Pancreas (tissue), 10 donors: ENCODE measurements at regions not wholly inside any gene's neighbourhood (a gene's known extent, or its start where the extent isn't known, plus 50 kb on each side); places are given as distances from the start of the nearest gene placed in this dataset.

ENCODE experiments used
- ATAC-seq, 4 donors: fragments of 200-7000 bp; cut with Tn5 transposase; one replicate each; pipeline versions ENCODE4 v1.8.0 to v1.9.1; 2020; ENCODE audit warnings: mild to moderate bottlenecking in 4 of 4, moderate library complexity in 4 of 4
- DNase-seq, 6 donors: peaks; one replicate each; pipeline ENCODE4 v3.0.0-alpha.2; 2020
- FAIRE-seq: peaks from 2 replicates; lab custom pipeline; 2012; peaks lifted over from hg19 to GRCh38; lab: Jason Lieb, UNC
- H3K27ac ChIP-seq, 4 donors: fragments of 200-600 bp; sonication (generic); 1 replicate in 3 of 4; 2 replicates in 1 of 4; pipeline versions ENCODE4 v1.5.0 to v1.8.0; 2020
- H3K27me3 ChIP-seq, 4 donors: fragments of 200-600 bp; one replicate each; pipeline ENCODE4 v1.8.0; 2021
- H3K36me3 ChIP-seq, 3 donors: fragments of 200-600 bp; sonication (generic) in 1 of 3; one replicate each; pipeline versions ENCODE4 v1.5.0 to v1.8.0; 2020 to 2021
- H3K4me1 ChIP-seq, 3 donors: fragments of 200-600 bp; one replicate each; pipeline ENCODE4 v1.8.0; 2021
- H3K4me3 ChIP-seq, 4 donors: fragments of 200-600 bp; sonication (generic) in 2 of 4; one replicate each; pipeline versions ENCODE4 v1.5.0 to v1.8.0; 2020 to 2021
- H3K9me3 ChIP-seq, 4 donors: fragments of 200-600 bp; one replicate each; pipeline ENCODE4 v1.8.0; 2021
- CTCF ChIP-seq, 4 donors: fragments of 200-600 bp; sonication (generic) in 3 of 4; IDR thresholded peaks; one replicate each; pipeline versions ENCODE4 v1.5.0 to v1.8.0; 2021; ENCODE audit warnings: antibody characterized with exemption in 4 of 4
- WGBS, 2 donors: extraction: QIAGEN DNeasy Blood & Tissue Kit; methylation state at CpG; one replicate each; pipeline ENCODE4 v1.1.7; 2013; 5-methylcytosine and 5-hydroxymethylcytosine counted together
- intact Hi-C, 3 donors: fragments of 100-400 bp; cut with DNase I; formaldehyde crosslinking; loops; one replicate each; pipeline versions ENCODE4 v1.11.1 to v1.14.2; 2022
- donor health status: healthy with polysubstance abuse.
- donor health status: DM: no; HTN: no; CAD: no; lungs with moderate emphysema.
- donor health status: DM: no; HTN: no; CAD: no.
- donor health status: control.
- donor health status: control.
- donor health status: Bipolar disorder and iron deficiency.
- donor health status: DM: yes; HTN: yes; CAD: no.
- donor health status: DM: no; HTN: no; CAD: no.
- donor health status: DM: no; HTN: no; CAD: no.
- donor health status: DM: yes; HTN: yes; CAD: no.

GRCh38 chr3:81393251-81393650 is 368.2 kb downstream of the GBE1 start:
- FAIRE-seq (no peak), ATAC-seq (no peak), DNase-seq (no peak)
- Histone ChIP-seq H3K27me3 (no peaks in the 10 kb centered on the region), H3K4me3 (no peak overlapping the region), H3K36me3 (no peaks in the 10 kb centered on the region), H3K4me1 (no peaks in the 10 kb centered on the region), H3K27ac (no peak overlapping the region), H3K9me3 (no peaks in the 10 kb centered on the region)
- TF ChIP-seq CTCF (IDR thresholded peaks at IDR 0.05): no peak
- intact Hi-C loops: no loop called here
- 39% methylated on average over 1 of the region's 1 CpG for WGBS, 2 donors

- no peak overlapping the region for H3K27ac ChIP-seq
- no peaks in the 10 kb centered on the region for H3K9me3 ChIP-seq
- no peak for TF ChIP-seq CTCF (IDR thresholded peaks at IDR 0.05)
- no peak overlapping the region for H3K4me3 ChIP-seq
- DNase-seq: no peak
- FAIRE-seq: no peak
- no peaks in the 10 kb centered on the region for H3K27me3 ChIP-seq
- H3K4me1 ChIP-seq: no peaks in the 10 kb centered on the region
- intact Hi-C loops: no loop called here
- H3K36me3 ChIP-seq: no peaks in the 10 kb centered on the region
- no peak for ATAC-seq
These were observed 370.6 kb downstream of the GBE1 start for GRCh38 chr3:81390796-81391195.

DNA sequence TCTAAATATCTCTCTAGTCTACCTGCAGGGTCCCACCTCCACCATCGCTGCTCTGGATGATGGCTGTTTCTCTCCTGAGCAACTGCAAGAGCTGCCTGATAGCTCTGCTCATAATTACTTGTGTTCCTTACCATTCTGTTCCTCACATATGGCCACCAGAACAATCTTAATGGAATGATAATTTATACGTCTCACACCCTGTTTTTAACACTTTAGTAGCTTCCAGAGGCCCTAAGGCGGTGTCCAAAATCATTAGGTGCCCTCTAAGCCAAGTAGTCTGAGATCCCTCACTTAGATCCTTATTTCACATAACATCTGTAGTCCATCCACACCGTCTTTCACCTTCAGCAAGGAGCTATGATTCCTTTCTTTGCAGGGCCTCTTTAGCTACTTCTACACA is 373.3 kb downstream of the GBE1 start:
- H3K36me3 ChIP-seq: no peaks in the 10 kb centered on the region
- no peak overlapping the region for H3K27ac ChIP-seq
- no peaks in the 10 kb centered on the region for H3K4me1 ChIP-seq
- FAIRE-seq (no peak), DNase-seq (no peak), ATAC-seq (no peak)
- no peak overlapping the region for H3K4me3 ChIP-seq
- H3K27me3 ChIP-seq: no peaks in the 10 kb centered on the region
- no peak for TF ChIP-seq CTCF (IDR thresholded peaks at IDR 0.05)
- WGBS, 2 donors: 67 to 82% methylated on average over 4 of the region's 4 CpGs
- no peaks in the 10 kb centered on the region for H3K9me3 ChIP-seq
- intact Hi-C loops: no loop called here

DNA sequence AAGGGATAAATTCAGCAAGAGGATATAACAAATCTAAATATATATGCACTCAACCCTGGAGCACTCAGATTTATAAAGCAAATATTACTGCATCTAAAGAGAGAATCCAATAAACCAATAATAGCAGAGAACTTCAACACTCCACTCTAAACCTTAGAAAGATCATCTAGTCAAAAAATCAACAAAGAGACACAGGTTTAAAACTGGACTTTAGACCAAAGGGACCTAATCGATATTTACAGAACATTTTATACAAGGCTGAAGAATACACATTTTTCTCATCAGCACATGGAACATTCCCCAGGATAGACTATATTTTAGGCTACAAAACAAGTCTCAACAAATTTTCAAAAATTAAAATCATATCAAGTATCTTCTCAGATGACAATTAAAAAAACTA is 379.0 kb downstream of the GBE1 start:
- DNase-seq (no peak), FAIRE-seq (no peak), ATAC-seq (no peak)
- Histone ChIP-seq H3K27me3 (no peaks in the 10 kb centered on the region), H3K9me3 (no peaks in the 10 kb centered on the region), H3K36me3 (no peaks in the 10 kb centered on the region), H3K4me1 (no peaks in the 10 kb centered on the region), H3K27ac (no peak overlapping the region), H3K4me3 (no peak overlapping the region)
- 76 to 89% methylated on average over 1 of the region's 1 CpG for WGBS, 2 donors
- intact Hi-C loops: no loop called here
- TF ChIP-seq CTCF (IDR thresholded peaks at IDR 0.05): no peak

GRCh38 chr3:81380234-81380633 is 381.2 kb downstream of the GBE1 start:
- FAIRE-seq (no peak), DNase-seq (no peak), ATAC-seq (no peak)
- Histone ChIP-seq H3K27ac (no peak overlapping the region), H3K36me3 (no peaks in the 10 kb centered on the region), H3K4me3 (no peak overlapping the region), H3K9me3 (no peaks in the 10 kb centered on the region), H3K27me3 (no peaks in the 10 kb centered on the region), H3K4me1 (no peaks in the 10 kb centered on the region)
- TF ChIP-seq CTCF (IDR thresholded peaks at IDR 0.05): no peak
- 68 to 85% methylated on average over 4 of the region's 4 CpGs for WGBS, 2 donors
- intact Hi-C loops: no loop called here
